ENCODE measurements at regions not wholly inside any gene's neighbourhood (a gene's known extent, or its start where the extent isn't known, plus 50 kb on each side); places are given as distances from the start of the nearest gene placed in this dataset.

DNA sequence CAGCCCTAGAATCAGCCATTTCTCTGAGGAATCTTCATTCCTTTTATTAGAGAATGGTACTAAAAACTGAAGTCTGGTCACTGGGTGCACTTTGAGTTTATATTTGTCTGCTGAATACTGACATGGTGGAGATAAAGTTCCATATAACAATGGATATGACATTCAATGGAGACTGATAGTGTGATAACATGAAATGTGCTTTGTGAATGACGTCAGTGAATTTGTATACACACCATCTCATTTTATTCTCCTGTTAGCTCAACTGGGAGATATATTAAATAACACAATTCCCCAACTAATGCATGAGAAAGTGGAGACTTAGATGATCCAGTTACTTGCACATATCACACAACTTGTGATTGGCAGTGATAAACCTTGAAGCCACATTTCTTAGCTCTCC is 446.7 kb downstream of the DOK5 start:
- TF ChIP-seq EP300 (IDR thresholded peaks at IDR 0.05; ENCODE audit: borderline replicate concordance) (no peak), EGR1 (IDR thresholded peaks at IDR 0.05) (no peak)
- TF ChIP-seq, protein P1, sequence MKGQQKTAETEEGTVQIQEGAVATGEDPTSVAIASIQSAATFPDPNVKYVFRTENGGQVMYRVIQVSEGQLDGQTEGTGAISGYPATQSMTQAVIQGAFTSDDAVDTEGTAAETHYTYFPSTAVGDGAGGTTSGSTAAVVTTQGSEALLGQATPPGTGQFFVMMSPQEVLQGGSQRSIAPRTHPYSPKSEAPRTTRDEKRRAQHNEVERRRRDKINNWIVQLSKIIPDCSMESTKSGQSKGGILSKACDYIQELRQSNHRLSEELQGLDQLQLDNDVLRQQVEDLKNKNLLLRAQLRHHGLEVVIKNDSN (IDR thresholded peaks at IDR 0.05) = no peak
- TF ChIP-seq, protein P2, sequence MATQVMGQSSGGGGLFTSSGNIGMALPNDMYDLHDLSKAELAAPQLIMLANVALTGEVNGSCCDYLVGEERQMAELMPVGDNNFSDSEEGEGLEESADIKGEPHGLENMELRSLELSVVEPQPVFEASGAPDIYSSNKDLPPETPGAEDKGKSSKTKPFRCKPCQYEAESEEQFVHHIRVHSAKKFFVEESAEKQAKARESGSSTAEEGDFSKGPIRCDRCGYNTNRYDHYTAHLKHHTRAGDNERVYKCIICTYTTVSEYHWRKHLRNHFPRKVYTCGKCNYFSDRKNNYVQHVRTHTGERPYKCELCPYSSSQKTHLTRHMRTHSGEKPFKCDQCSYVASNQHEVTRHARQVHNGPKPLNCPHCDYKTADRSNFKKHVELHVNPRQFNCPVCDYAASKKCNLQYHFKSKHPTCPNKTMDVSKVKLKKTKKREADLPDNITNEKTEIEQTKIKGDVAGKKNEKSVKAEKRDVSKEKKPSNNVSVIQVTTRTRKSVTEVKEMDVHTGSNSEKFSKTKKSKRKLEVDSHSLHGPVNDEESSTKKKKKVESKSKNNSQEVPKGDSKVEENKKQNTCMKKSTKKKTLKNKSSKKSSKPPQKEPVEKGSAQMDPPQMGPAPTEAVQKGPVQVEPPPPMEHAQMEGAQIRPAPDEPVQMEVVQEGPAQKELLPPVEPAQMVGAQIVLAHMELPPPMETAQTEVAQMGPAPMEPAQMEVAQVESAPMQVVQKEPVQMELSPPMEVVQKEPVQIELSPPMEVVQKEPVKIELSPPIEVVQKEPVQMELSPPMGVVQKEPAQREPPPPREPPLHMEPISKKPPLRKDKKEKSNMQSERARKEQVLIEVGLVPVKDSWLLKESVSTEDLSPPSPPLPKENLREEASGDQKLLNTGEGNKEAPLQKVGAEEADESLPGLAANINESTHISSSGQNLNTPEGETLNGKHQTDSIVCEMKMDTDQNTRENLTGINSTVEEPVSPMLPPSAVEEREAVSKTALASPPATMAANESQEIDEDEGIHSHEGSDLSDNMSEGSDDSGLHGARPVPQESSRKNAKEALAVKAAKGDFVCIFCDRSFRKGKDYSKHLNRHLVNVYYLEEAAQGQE (IDR thresholded peaks at IDR 0.05; ENCODE audit: low read depth) = no peak
